ENCODE measurements at regions not wholly inside any gene's neighbourhood (a gene's known extent, or its start where the extent isn't known, plus 50 kb on each side); places are given as distances from the start of the nearest gene placed in this dataset.
"Not testable (repeated sequence)": the region's sequence is repeated elsewhere in the genome, so short reads cannot be mapped to it uniquely, and the experiment has no call there.

- DNase-seq (ENCODE audit: low read depth in 2 of 2), result not testable (repeated sequence)
These were observed 50.3 kb upstream of the AGTPBP1 start for GRCh38 chr9:85792057-85792456.

- DNase-seq (ENCODE audit: low read depth in 2 of 2), result not testable (repeated sequence)
These were observed 61.4 kb upstream of the AGTPBP1 start for GRCh38 chr9:85802978-85803695.

GRCh38 chr9:85804847-85805133 lies 63.0 kb upstream of the AGTPBP1 start:
- not testable (repeated sequence) for DNase-seq (ENCODE audit: low read depth in 2 of 2)

GRCh38 chr9:85805134-85806005 lies 63.6 kb upstream of the AGTPBP1 start:
- DNase-seq (ENCODE audit: low read depth in 2 of 2), result peak; percentile 43 to 49

- DNase-seq (ENCODE audit: low read depth in 2 of 2), result not testable (repeated sequence)
These were observed 66.6 kb upstream of the AGTPBP1 start for GRCh38 chr9:85808329-85808728.

GRCh38 chr9:85813388-85813787 lies 71.6 kb upstream of the AGTPBP1 start:
- DNase-seq (ENCODE audit: low read depth in 2 of 2), result not testable (repeated sequence)

- not testable (repeated sequence) for DNase-seq (ENCODE audit: low read depth in 2 of 2)
These were observed 73.0 kb upstream of the AGTPBP1 start for GRCh38 chr9:85814800-85815199.

GRCh38 chr9:85818971-85819370 lies 77.2 kb upstream of the AGTPBP1 start:
- DNase-seq (ENCODE audit: low read depth in 2 of 2), result not testable (repeated sequence)

- not testable (repeated sequence) for DNase-seq (ENCODE audit: low read depth in 2 of 2)
These were observed 78.8 kb upstream of the AGTPBP1 start for GRCh38 chr9:85820598-85820997.

- not testable (repeated sequence) for DNase-seq (ENCODE audit: low read depth in 2 of 2)
These were observed 83.2 kb upstream of the AGTPBP1 start for GRCh38 chr9:85824949-85825348.

GRCh38 chr9:85834591-85834990 lies 92.8 kb upstream of the AGTPBP1 start:
- not testable (repeated sequence) for DNase-seq (ENCODE audit: low read depth in 2 of 2)

- DNase-seq (ENCODE audit: low read depth in 2 of 2), result not testable (repeated sequence)
These were observed 97.0 kb upstream of the NAA35 start for GRCh38 chr9:85843949-85844348.

- DNase-seq (ENCODE audit: low read depth in 2 of 2), result not testable (repeated sequence)
These were observed 93.2 kb upstream of the NAA35 start for GRCh38 chr9:85847782-85848181.

GRCh38 chr9:85858056-85858750 lies 82.7 kb upstream of the NAA35 start:
- DNase-seq (ENCODE audit: low read depth in 2 of 2), result no peak

GRCh38 chr9:85859765-85860164 lies 81.2 kb upstream of the NAA35 start:
- no peak for DNase-seq (ENCODE audit: low read depth in 2 of 2)

GRCh38 chr9:85861882-85862281 lies 79.1 kb upstream of the NAA35 start:
- DNase-seq (ENCODE audit: low read depth in 2 of 2), result not testable (repeated sequence)

- no peak for DNase-seq (ENCODE audit: low read depth in 2 of 2)
These were observed 77.1 kb upstream of the NAA35 start for GRCh38 chr9:85863875-85864274.

GRCh38 chr9:85871008-85871407 lies 69.9 kb upstream of the NAA35 start:
- DNase-seq (ENCODE audit: low read depth in 2 of 2), result no peak

GRCh38 chr9:85871683-85872082 lies 69.3 kb upstream of the NAA35 start:
- DNase-seq (ENCODE audit: low read depth in 2 of 2), result not testable (repeated sequence)

- DNase-seq (ENCODE audit: low read depth in 2 of 2), result no peak
These were observed 68.5 kb upstream of the NAA35 start for GRCh38 chr9:85872463-85872862.

GRCh38 chr9:85876628-85877027 lies 64.3 kb upstream of the NAA35 start:
- no peak for DNase-seq (ENCODE audit: low read depth in 2 of 2)

GRCh38 chr9:85878872-85879597 lies 61.9 kb upstream of the NAA35 start:
- DNase-seq (ENCODE audit: low read depth in 2 of 2), result not testable (repeated sequence)
